Heart right ventricle (tissue), 16 donors: ENCODE measurements at regions not wholly inside any gene's neighbourhood (a gene's known extent, or its start where the extent isn't known, plus 50 kb on each side); places are given as distances from the start of the nearest gene placed in this dataset.

ENCODE experiments used
- ATAC-seq, 8 donors: fragments of 200-7000 bp; cut with Tn5 transposase; one replicate each; pipeline ENCODE4 v1.9.1; 2020; ENCODE audit warnings: mild to moderate bottlenecking in 8 of 8, moderate library complexity in 8 of 8, moderate number of reproducible peaks in 1 of 8
- DNase-seq, 2 donors: peaks; one replicate each; pipeline ENCODE4 v3.0.0-alpha.2; 2020
- H3K27ac ChIP-seq, 10 donors: fragments of 200-600 bp; sonication (generic) in 2 of 10; one replicate each; pipeline versions ENCODE4 v1.5.0 to v1.8.0; 2020 to 2022; ENCODE audit warnings: mild to moderate bottlenecking in 3 of 10
- H3K27me3 ChIP-seq, 7 donors: fragments of 200-600 bp; one replicate each; pipeline ENCODE4 v1.8.0; 2021 to 2022; ENCODE audit warnings: mild to moderate bottlenecking in 2 of 7
- H3K36me3 ChIP-seq, 9 donors: fragments of 200-600 bp; sonication (generic) in 1 of 9; one replicate each; pipeline versions ENCODE4 v1.5.0 to v1.8.0; 2020 to 2022; ENCODE audit warnings: mild to moderate bottlenecking in 2 of 9
- H3K4me1 ChIP-seq, 9 donors: fragments of 200-600 bp; sonication (generic) in 1 of 9; one replicate each; pipeline versions ENCODE4 v1.5.0 to v1.8.0; 2020 to 2022; ENCODE audit warnings: mild to moderate bottlenecking in 4 of 9
- H3K4me3 ChIP-seq, 10 donors: fragments of 200-600 bp; sonication (generic) in 2 of 10; one replicate each; pipeline versions ENCODE4 v1.5.0 to v1.8.0; 2020 to 2022; ENCODE audit warnings: mild to moderate bottlenecking in 7 of 10, moderate library complexity in 2 of 10
- H3K9me3 ChIP-seq, 11 donors: fragments of 200-600 bp in 10 of 11; sonication (generic) in 2 of 11; one replicate each; pipeline versions ENCODE4 v1.5.0 to v1.8.0; 2013 to 2022; ENCODE audit warnings: mild to moderate bottlenecking in 2 of 11, control low read depth in 1 of 11, moderate library complexity in 1 of 11
- WGBS, 2 donors: extraction: QIAGEN DNeasy Blood & Tissue Kit; methylation state at CpG; one replicate each; pipeline ENCODE4 v1.1.7; 2013; ENCODE audit warnings: inconsistent platforms in 1 of 2; 5-methylcytosine and 5-hydroxymethylcytosine counted together
- intact Hi-C, 10 donors: fragments of 100-400 bp; cut with DNase I; formaldehyde crosslinking; loops; one replicate each; pipeline versions ENCODE4 v1.11.1 to v1.14.2; 2022
- TF ChIP-seq, protein P1 (sequence below), 9 donors: fragments of 200-600 bp; sonication (generic) in 2 of 9; IDR thresholded peaks; one replicate each; pipeline versions ENCODE4 v1.5.0 to v1.8.0; 2021 to 2022; ENCODE audit warnings: antibody characterized with exemption in 9 of 9, mild to moderate bottlenecking in 5 of 9, moderate library complexity in 1 of 9
- donor health status: Arrhythmogenic right ventricular cardiomyopathy.
- donor health status: ischemic (EF 13 %, LVEDD 7.1; RV severe dilation, severe dysfunction).
- donor health status: healthy with polysubstance abuse.
- donor health status: DM: no; HTN: yes; CAD: no.
- donor health status: DM: no; HTN: no; CAD: no.
- donor health status: ischemic (EF 25% LVEDD 6.9; RV normal size, moderate dysfunction).
- donor health status: ischemic (EF 25% LVEDD 5.7; RV mildly dilated, moderate dysfunction).
- donor health status: healthy.
- donor health status: DM: yes; HTN: yes; CAD: no.
- donor health status: Ischemic cardiomyopathy.
- donor health status: ischemic (EF 35%, LVEDD 5.7; RV mildly dilated, moderate dysfunction).
- donor health status: nonischemic (EF 11% LVEDD 7.7; RV severe dilation, severe dysfunction).
- donor health status: DM: yes; HTN: yes; CAD: no.
- donor health status: PGD.
- donor health status: ischemic (EF 29% LVEDD 5.4; RV normal size, mild dysfunction).
- donor health status: nonischemic (EF 23%, LVEDD 6.1; RV moderate dilation, normal function).

- no peak for ATAC-seq
- peaks cover 5 to 58% (median 17%) of the 10 kb centered on the region in 7 donors for H3K27me3 ChIP-seq
- TF ChIP-seq, protein P1, sequence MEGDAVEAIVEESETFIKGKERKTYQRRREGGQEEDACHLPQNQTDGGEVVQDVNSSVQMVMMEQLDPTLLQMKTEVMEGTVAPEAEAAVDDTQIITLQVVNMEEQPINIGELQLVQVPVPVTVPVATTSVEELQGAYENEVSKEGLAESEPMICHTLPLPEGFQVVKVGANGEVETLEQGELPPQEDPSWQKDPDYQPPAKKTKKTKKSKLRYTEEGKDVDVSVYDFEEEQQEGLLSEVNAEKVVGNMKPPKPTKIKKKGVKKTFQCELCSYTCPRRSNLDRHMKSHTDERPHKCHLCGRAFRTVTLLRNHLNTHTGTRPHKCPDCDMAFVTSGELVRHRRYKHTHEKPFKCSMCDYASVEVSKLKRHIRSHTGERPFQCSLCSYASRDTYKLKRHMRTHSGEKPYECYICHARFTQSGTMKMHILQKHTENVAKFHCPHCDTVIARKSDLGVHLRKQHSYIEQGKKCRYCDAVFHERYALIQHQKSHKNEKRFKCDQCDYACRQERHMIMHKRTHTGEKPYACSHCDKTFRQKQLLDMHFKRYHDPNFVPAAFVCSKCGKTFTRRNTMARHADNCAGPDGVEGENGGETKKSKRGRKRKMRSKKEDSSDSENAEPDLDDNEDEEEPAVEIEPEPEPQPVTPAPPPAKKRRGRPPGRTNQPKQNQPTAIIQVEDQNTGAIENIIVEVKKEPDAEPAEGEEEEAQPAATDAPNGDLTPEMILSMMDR (IDR thresholded peaks at IDR 0.05), result no peak
- no peak for DNase-seq
- 86 to 89% methylated on average over 12 of the region's 12 CpGs for WGBS, 2 donors
- no peak overlapping the region for H3K4me3 ChIP-seq
- H3K9me3 ChIP-seq, result peaks cover 0 to 24% (median 0%) of the 10 kb centered on the region in 11 donors
- H3K4me1 ChIP-seq, result no peaks in the 10 kb centered on the region
- intact Hi-C loops, result no loop called here
- no peaks in the 10 kb centered on the region for H3K36me3 ChIP-seq
- no peak overlapping the region for H3K27ac ChIP-seq
Observed at GRCh38 chr7:1360521-1360971, 98.7 kb downstream of the MICALL2 start.

- intact Hi-C loops, result no loop called here
- Histone ChIP-seq H3K27ac (no peak overlapping the region), H3K4me1 (no peaks in the 10 kb centered on the region), H3K36me3 (no peaks in the 10 kb centered on the region), H3K27me3 (peaks cover 0 to 58% (median 17%) of the 10 kb centered on the region in 7 donors), H3K9me3 (peaks cover 0 to 31% (median 0%) of the 10 kb centered on the region in 11 donors), H3K4me3 (no peak overlapping the region)
- no peak for DNase-seq
- 84 to 87% methylated on average over 14 of the region's 14 CpGs for WGBS, 2 donors
- TF ChIP-seq, protein P1 (IDR thresholded peaks at IDR 0.05), result no peak
- ATAC-seq, result no peak
Observed at GRCh38 chr7:1361016-1361755, 98.1 kb downstream of the MICALL2 start.

DNA sequence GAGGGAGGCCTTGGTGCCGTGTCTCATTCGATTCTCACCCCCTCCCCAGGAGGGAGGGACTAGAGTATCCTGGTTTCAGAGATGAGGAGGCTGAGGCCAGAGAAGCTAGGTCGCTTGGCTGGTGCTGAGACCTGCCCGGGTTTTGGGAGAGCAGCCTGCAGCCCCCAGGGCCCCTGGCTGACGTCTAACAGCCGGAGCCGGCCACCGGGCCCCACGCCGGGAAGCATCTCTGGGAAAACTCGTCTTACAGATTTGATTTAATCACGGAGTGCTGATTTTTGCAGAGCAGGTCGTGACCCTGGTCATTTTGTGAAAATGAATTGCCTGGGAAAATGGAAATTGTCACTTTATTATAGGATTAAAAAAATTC lies 97.5 kb downstream of the MICALL2 start:
- Histone ChIP-seq H3K4me3 (no peak overlapping the region), H3K27me3 (peaks cover 0 to 58% (median 22%) of the 10 kb centered on the region in 7 donors), H3K27ac (no peak overlapping the region), H3K4me1 (no peaks in the 10 kb centered on the region), H3K36me3 (no peaks in the 10 kb centered on the region), H3K9me3 (peaks cover 0 to 31% (median 0%) of the 10 kb centered on the region in 11 donors)
- intact Hi-C loops, result no loop called here
- 34 to 42% methylated on average over 13 of the region's 13 CpGs for WGBS, 2 donors
- TF ChIP-seq, protein P1 (IDR thresholded peaks at IDR 0.05), result no peak
- no peak for DNase-seq
- ATAC-seq, result no peak

DNA sequence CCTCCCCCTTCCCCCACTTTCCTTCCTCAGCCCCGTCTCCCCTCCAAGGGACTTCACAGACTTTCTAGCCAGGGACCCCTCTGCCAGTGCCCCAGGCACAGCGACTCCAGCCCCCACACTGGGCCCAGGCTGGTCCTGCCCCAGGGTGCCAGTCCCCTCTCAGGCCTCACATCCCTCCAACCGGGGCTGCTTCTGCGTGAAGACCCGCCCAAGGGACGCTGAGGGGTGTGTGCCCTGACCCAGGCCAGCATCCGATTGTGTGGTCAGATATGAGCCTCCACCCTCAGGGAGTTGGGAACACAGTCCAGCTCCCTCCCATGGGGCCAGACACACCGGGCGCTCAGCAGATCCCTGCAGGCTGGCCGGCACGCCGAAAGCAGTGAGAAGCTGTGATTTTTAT lies 97.0 kb downstream of the MICALL2 start:
- no peak overlapping the region for H3K27ac ChIP-seq
- intact Hi-C loops, result no loop called here
- H3K4me1 ChIP-seq, result no peaks in the 10 kb centered on the region
- no peaks in the 10 kb centered on the region for H3K36me3 ChIP-seq
- WGBS, 2 donors, result 52 to 61% methylated on average over 12 of the region's 12 CpGs
- DNase-seq (no peak), ATAC-seq (no peak)
- TF ChIP-seq, protein P1 (IDR thresholded peaks at IDR 0.05), result no peak
- no peak overlapping the region for H3K4me3 ChIP-seq
- H3K9me3 ChIP-seq, result peaks cover 0 to 31% (median 0%) of the 10 kb centered on the region in 11 donors
- peaks cover 0 to 59% (median 26%) of the 10 kb centered on the region in 7 donors for H3K27me3 ChIP-seq
